ENCODE measurements at regions not wholly inside any gene's neighbourhood (a gene's known extent, or its start where the extent isn't known, plus 50 kb on each side); places are given as distances from the start of the nearest gene placed in this dataset.

DNA sequence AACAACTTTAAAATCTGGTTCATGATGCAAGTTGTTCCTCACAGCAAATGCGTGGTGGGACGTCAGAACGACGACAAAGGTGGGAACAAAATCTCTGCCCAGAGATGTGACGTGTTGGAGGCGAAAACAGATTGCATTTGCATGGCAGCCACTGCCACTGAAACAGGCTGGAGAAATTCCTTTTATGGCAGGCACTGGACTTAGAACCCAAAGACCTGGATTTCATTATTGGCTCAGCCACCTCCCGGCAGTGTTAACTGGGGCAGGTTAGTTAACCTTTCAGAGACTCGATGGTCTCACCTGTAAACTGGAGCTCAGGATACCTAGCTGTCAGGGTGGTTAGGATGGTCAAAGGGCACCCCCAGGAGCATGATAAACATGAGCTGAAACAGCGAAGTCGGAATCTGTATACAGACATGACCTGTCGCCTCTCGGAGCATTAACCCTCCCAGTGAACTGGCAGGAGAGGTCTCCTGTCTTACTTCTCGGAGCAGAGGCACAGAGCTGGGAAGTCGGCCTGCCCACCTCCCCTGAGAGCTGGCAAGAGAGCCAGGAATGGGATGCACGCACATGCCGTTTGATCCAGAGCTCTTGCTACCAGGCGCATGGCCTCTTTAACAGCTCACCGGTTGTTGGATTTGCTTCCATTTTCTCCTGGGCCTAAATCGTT is 59.2 kb upstream of the TARBP1 start:
- CTCF ChIA-PET, result interaction anchor here (0.9 kb wide), 1 partner anchor 59 kb away, joined by 3 read pairs; no protein-coding TSS in a partner anchor

More for the DNA sequence above, 59.2 kb upstream of the TARBP1 start:
- H3K27me3 ChIP-seq (ENCODE audit: insufficient read depth, low read length), result no peaks in the 10 kb centered on the region
- ChIA-PET RAD21 (ENCODE audit: low non-redundant PET in 1 of 2, low total read pairs in 2 of 2, uncharacterized antibody in 2 of 2, unreplicated experiment in 2 of 2) (no interaction called here), POLR2A (no interaction called here)
- DNase-seq (ENCODE audit: low read depth, low spot score), result no peak
- no peak for ATAC-seq
- H3K9me3 ChIP-seq (ENCODE audit: control insufficient read depth in 1 of 2, insufficient read depth in 1 of 2, low read depth in 1 of 2, low read length in 2 of 2), result no peaks in the 10 kb centered on the region
- no peaks in the 10 kb centered on the region for H3K4me1 ChIP-seq (ENCODE audit: control insufficient read depth in 1 of 2, insufficient read depth in 2 of 2, low read length in 2 of 2)
- no peaks in the 10 kb centered on the region for H3K36me3 ChIP-seq (ENCODE audit: control insufficient read depth in 1 of 2, insufficient read depth in 2 of 2, low read length in 2 of 2)
- TF ChIP-seq RAD21 (IDR thresholded peaks at IDR 0.05; ENCODE audit: low read depth) (no peak), POLR2A (IDR thresholded peaks at IDR 0.05; ENCODE audit: borderline replicate concordance, extremely low read depth, insufficient read depth, insufficient read length) (no peak), CBX3 (IDR thresholded peaks at IDR 0.05; ENCODE audit: low read depth) (no peak), YY1 (IDR thresholded peaks at IDR 0.05; ENCODE audit: extremely low read depth, insufficient replicate concordance, low read depth, low read length) (no peak), SIN3A (IDR thresholded peaks at IDR 0.05; ENCODE audit: low read depth) (no peak), EGR1 (IDR thresholded peaks at IDR 0.05; ENCODE audit: low read depth) (no peak), TCF7L2 (IDR thresholded peaks at IDR 0.05; ENCODE audit: borderline replicate concordance, extremely low read depth, insufficient read depth, insufficient read length) (no peak), ELF1 (IDR thresholded peaks at IDR 0.05; ENCODE audit: borderline replicate concordance, low read depth) (no peak), POLR2AphosphoS5 (IDR thresholded peaks at IDR 0.05; ENCODE audit: low read depth, low read length) (no peak), SP1 (IDR thresholded peaks at IDR 0.05; ENCODE audit: low read depth) (no peak), EZH2 (IDR thresholded peaks at IDR 0.05) (no peak), ZFX (IDR thresholded peaks at IDR 0.05) (no peak)
- TF ChIP-seq, protein P1, sequence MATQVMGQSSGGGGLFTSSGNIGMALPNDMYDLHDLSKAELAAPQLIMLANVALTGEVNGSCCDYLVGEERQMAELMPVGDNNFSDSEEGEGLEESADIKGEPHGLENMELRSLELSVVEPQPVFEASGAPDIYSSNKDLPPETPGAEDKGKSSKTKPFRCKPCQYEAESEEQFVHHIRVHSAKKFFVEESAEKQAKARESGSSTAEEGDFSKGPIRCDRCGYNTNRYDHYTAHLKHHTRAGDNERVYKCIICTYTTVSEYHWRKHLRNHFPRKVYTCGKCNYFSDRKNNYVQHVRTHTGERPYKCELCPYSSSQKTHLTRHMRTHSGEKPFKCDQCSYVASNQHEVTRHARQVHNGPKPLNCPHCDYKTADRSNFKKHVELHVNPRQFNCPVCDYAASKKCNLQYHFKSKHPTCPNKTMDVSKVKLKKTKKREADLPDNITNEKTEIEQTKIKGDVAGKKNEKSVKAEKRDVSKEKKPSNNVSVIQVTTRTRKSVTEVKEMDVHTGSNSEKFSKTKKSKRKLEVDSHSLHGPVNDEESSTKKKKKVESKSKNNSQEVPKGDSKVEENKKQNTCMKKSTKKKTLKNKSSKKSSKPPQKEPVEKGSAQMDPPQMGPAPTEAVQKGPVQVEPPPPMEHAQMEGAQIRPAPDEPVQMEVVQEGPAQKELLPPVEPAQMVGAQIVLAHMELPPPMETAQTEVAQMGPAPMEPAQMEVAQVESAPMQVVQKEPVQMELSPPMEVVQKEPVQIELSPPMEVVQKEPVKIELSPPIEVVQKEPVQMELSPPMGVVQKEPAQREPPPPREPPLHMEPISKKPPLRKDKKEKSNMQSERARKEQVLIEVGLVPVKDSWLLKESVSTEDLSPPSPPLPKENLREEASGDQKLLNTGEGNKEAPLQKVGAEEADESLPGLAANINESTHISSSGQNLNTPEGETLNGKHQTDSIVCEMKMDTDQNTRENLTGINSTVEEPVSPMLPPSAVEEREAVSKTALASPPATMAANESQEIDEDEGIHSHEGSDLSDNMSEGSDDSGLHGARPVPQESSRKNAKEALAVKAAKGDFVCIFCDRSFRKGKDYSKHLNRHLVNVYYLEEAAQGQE (IDR thresholded peaks at IDR 0.05; ENCODE audit: low read depth), result no peak
- TF ChIP-seq, protein P2, sequence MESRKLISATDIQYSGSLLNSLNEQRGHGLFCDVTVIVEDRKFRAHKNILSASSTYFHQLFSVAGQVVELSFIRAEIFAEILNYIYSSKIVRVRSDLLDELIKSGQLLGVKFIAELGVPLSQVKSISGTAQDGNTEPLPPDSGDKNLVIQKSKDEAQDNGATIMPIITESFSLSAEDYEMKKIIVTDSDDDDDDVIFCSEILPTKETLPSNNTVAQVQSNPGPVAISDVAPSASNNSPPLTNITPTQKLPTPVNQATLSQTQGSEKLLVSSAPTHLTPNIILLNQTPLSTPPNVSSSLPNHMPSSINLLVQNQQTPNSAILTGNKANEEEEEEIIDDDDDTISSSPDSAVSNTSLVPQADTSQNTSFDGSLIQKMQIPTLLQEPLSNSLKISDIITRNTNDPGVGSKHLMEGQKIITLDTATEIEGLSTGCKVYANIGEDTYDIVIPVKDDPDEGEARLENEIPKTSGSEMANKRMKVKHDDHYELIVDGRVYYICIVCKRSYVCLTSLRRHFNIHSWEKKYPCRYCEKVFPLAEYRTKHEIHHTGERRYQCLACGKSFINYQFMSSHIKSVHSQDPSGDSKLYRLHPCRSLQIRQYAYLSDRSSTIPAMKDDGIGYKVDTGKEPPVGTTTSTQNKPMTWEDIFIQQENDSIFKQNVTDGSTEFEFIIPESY (IDR thresholded peaks at IDR 0.05; ENCODE audit: extremely low read depth, insufficient replicate concordance, low read length), result no peak
- TF ChIP-seq, protein P3, sequence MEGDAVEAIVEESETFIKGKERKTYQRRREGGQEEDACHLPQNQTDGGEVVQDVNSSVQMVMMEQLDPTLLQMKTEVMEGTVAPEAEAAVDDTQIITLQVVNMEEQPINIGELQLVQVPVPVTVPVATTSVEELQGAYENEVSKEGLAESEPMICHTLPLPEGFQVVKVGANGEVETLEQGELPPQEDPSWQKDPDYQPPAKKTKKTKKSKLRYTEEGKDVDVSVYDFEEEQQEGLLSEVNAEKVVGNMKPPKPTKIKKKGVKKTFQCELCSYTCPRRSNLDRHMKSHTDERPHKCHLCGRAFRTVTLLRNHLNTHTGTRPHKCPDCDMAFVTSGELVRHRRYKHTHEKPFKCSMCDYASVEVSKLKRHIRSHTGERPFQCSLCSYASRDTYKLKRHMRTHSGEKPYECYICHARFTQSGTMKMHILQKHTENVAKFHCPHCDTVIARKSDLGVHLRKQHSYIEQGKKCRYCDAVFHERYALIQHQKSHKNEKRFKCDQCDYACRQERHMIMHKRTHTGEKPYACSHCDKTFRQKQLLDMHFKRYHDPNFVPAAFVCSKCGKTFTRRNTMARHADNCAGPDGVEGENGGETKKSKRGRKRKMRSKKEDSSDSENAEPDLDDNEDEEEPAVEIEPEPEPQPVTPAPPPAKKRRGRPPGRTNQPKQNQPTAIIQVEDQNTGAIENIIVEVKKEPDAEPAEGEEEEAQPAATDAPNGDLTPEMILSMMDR (IDR thresholded peaks at IDR 0.05 in 2 of 3, conservative IDR thresholded peaks at IDR 0.05 in 1 of 3; ENCODE audit: borderline replicate concordance in 1 of 3, insufficient read depth in 1 of 3, low read depth in 2 of 3, low read length in 2 of 3), result no peak
- TF ChIP-seq, protein P4, sequence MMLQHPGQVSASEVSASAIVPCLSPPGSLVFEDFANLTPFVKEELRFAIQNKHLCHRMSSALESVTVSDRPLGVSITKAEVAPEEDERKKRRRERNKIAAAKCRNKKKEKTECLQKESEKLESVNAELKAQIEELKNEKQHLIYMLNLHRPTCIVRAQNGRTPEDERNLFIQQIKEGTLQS (IDR thresholded peaks at IDR 0.05), result no peak
- BruUV-seq (replicated peaks), result no TSS peak
- H3K9ac ChIP-seq (ENCODE audit: low read length), result no peak overlapping the region
- no peak overlapping the region for H2AFZ ChIP-seq (ENCODE audit: low read depth, low read length, poor library complexity, severe bottlenecking)
- H4K20me1 ChIP-seq (ENCODE audit: insufficient read depth), result no peaks in the 10 kb centered on the region
- no peak overlapping the region for H3K27ac ChIP-seq (ENCODE audit: low read depth, low read length)
- no peaks in the 10 kb centered on the region for H3K9me2 ChIP-seq (ENCODE audit: insufficient read depth)
- intact Hi-C loops (cut with micrococcal nuclease), result no loop called here
- no peak overlapping the region for H3K4me3 ChIP-seq (replicated peaks in 1 of 2; ENCODE audit: low read depth in 1 of 2, low read length in 2 of 2)
- no peak overlapping the region for H3K4me2 ChIP-seq (ENCODE audit: low read length)
- no peaks in the 10 kb centered on the region for H3K79me2 ChIP-seq (ENCODE audit: insufficient read depth, low read length)
